ENCODE measurements at regions not wholly inside any gene's neighbourhood (a gene's known extent, or its start where the extent isn't known, plus 50 kb on each side); places are given as distances from the start of the nearest gene placed in this dataset.

- TF ChIP-seq CTCF (IDR thresholded peaks at IDR 0.05) = no peak
- TF ChIP-seq POLR2A (IDR thresholded peaks at IDR 0.05) = no peak
These were observed 326.6 kb upstream of the POM121L12 start for GRCh38 chr7:52708846-52709245.

Data from testis (tissue), 2 donors.